Cardiac muscle cell (in vitro differentiated cells and primary cell): ENCODE measurements at regions not wholly inside any gene's neighbourhood (a gene's known extent, or its start where the extent isn't known, plus 50 kb on each side); places are given as distances from the start of the nearest gene placed in this dataset.

ENCODE experiments used
- DNase-seq, 2 donors: peaks; one replicate each; pipeline versions ENCODE4 v3.0.0 to v3.0.0-alpha.2; 2010 to 2017; ENCODE audit warnings: low read depth in 1 of 2, low spot score in 1 of 2
- H3K27ac ChIP-seq: fragments of 200-600 bp; sonication (generic); 2 replicates; pipeline ENCODE4 v1.5.1; 2016
- H3K27me3 ChIP-seq: fragments of 200-600 bp; sonication (generic); 2 replicates; pipeline ENCODE4 v1.6.0; 2016; ENCODE audit warnings: control low read depth
- H3K36me3 ChIP-seq: fragments of 200-600 bp; sonication (generic); 2 replicates; pipeline ENCODE4 v1.5.1; 2016; ENCODE audit warnings: control low read depth
- H3K4me1 ChIP-seq: fragments of 200-600 bp; sonication (generic); 2 replicates; pipeline ENCODE4 v1.8.1; 2017; ENCODE audit warnings: low read depth, mild to moderate bottlenecking, mixed run types
- H3K4me3 ChIP-seq: fragments of 200-600 bp; sonication (generic); 2 replicates; pipeline ENCODE4 v1.5.1; 2016; ENCODE audit warnings: mild to moderate bottlenecking
- H3K9me3 ChIP-seq: fragments of 200-600 bp; sonication (generic); 2 replicates; pipeline ENCODE4 v1.5.1; 2017; ENCODE audit warnings: low read depth, mild to moderate bottlenecking, control low read depth
- TF ChIP-seq, protein P1 (sequence below): IDR thresholded peaks from 2 replicates; pipeline ENCODE4 v1.5.1; 2012; ENCODE audit warnings: low read depth, mild to moderate bottlenecking, low read length

DNA sequence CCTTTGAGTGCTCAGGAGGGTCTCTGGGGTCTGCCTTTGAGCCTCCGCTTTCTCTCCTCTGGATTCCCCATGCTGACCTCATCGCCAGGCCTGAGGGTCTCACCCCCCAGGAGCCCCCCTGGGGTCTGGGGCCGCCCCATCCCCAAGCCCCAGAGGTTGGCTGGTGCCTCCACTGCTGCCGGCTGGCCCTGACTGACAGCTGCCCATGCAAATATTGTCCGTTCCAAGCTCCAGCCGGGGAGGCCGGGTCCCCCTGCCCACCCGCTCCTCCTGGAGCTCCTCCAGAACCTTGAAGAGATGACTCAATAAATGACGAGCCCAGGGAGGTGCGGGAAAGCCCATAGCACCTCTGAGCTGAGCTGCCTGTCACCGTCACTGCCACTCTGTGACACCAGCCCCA is 173.8 kb downstream of the RBFOX3 start:
- no peaks in the 10 kb centered on the region for H3K27me3 ChIP-seq
- H3K4me1 ChIP-seq, result no peaks in the 10 kb centered on the region
- TF ChIP-seq, protein P1, sequence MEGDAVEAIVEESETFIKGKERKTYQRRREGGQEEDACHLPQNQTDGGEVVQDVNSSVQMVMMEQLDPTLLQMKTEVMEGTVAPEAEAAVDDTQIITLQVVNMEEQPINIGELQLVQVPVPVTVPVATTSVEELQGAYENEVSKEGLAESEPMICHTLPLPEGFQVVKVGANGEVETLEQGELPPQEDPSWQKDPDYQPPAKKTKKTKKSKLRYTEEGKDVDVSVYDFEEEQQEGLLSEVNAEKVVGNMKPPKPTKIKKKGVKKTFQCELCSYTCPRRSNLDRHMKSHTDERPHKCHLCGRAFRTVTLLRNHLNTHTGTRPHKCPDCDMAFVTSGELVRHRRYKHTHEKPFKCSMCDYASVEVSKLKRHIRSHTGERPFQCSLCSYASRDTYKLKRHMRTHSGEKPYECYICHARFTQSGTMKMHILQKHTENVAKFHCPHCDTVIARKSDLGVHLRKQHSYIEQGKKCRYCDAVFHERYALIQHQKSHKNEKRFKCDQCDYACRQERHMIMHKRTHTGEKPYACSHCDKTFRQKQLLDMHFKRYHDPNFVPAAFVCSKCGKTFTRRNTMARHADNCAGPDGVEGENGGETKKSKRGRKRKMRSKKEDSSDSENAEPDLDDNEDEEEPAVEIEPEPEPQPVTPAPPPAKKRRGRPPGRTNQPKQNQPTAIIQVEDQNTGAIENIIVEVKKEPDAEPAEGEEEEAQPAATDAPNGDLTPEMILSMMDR, result no peak

DNA sequence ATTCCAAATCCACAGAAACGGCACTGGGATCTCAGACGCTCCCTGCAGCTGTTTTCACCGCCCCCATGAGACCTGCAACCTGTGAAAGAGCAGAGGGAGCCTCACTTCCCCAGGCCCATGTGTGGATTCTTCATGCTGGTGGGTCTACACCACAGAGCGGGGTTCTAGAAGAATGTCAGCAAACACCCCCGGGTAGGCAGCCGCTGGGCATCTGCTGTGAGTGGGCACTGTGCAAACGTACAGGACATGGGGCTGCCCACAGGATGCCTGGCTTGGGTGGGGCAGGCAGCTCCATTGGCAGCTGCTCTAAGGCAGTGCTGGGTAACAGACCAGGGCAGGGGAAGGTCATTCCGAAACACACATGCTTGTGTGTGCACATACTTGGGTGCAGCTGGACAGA is 174.9 kb downstream of the RBFOX3 start:
- no peaks in the 10 kb centered on the region for H3K4me1 ChIP-seq
- H3K27ac ChIP-seq, result no peak overlapping the region
- no peak for DNase-seq

More for the DNA sequence above, 173.8 kb downstream of the RBFOX3 start:
- Histone ChIP-seq H3K27ac (no peak overlapping the region), H3K36me3 (no peaks in the 10 kb centered on the region), H3K4me3 (no peak overlapping the region), H3K9me3 (no peaks in the 10 kb centered on the region)
- DNase-seq, result no peak

DNA sequence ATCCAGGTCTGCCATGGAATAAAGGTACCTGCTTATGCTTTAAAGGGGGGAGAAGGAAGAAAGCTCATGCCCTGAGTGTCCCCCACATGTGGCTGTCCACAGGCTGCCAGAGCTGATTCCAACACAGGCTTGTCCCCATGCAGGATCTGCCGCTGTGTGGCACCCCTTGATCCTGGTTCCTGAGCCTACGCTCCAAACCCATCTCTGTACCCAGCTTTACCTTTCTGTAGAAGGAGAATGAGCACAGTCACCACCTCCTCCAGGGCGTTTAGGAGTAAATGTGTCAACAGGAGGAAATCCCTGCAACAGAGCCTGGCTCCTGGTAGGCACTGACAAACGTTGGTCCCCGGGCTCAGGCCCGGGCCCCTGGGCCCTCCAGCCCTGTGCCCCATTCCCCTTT is 175.6 kb downstream of the RBFOX3 start:
- Histone ChIP-seq H3K36me3 (no peaks in the 10 kb centered on the region), H3K9me3 (no peaks in the 10 kb centered on the region), H3K4me3 (no peak overlapping the region), H3K27me3 (no peaks in the 10 kb centered on the region), H3K27ac (no peak overlapping the region), H3K4me1 (no peaks in the 10 kb centered on the region)
- TF ChIP-seq, protein P1, result no peak
- DNase-seq, result no peak

More for the DNA sequence above, 174.9 kb downstream of the RBFOX3 start:
- no peaks in the 10 kb centered on the region for H3K36me3 ChIP-seq
- TF ChIP-seq, protein P1, result no peak
- no peak overlapping the region for H3K4me3 ChIP-seq
- H3K27me3 ChIP-seq, result no peaks in the 10 kb centered on the region
- no peaks in the 10 kb centered on the region for H3K9me3 ChIP-seq

DNA sequence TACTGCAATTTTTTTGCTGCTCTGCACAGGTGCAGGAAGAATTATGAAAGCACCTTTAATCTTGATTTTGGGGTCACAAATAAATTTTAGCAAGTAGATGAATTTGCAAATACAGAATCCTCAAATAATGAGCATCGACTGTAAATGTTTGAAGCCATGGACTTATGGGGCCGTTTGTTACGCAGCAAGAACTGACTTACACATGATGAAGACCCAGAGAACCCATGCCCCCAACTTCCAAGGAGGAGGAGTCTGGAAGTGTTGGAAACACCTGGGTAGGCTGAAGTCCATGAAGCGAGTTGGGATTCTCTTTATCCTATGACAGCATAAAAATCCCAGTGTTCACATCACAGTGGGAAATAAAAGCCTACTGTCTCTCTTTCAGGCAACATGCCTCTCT is 176.6 kb downstream of the RBFOX3 start:
- Histone ChIP-seq H3K4me3 (no peak overlapping the region), H3K27ac (no peak overlapping the region), H3K27me3 (no peaks in the 10 kb centered on the region), H3K9me3 (no peaks in the 10 kb centered on the region), H3K36me3 (no peaks in the 10 kb centered on the region), H3K4me1 (no peaks in the 10 kb centered on the region)
- DNase-seq, result no peak
- TF ChIP-seq, protein P1, result no peak

DNA sequence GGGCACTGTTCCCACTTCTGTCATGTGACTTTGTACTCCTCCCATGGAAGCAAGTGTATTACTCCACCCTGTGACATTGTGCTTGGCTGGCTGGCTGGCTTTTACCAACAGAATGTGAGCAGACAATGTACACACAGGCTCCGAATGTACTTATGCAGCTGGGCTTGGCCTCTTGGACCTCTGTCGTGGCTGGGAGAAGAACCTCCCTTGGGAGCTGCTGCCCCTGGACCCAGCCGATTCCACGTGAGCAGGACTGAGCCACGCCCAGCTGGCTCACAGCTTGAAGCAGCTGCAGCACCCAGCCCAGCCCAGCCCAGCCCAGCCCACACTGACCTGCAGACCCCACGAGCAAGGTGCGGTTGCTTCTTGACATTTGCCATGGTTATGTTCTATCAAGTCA is 177.5 kb downstream of the RBFOX3 start:
- TF ChIP-seq, protein P1, result no peak
- no peak for DNase-seq
- H3K27ac ChIP-seq, result no peak overlapping the region
- H3K9me3 ChIP-seq, result no peaks in the 10 kb centered on the region
- no peaks in the 10 kb centered on the region for H3K4me1 ChIP-seq
- no peaks in the 10 kb centered on the region for H3K36me3 ChIP-seq
- no peak overlapping the region for H3K4me3 ChIP-seq
- no peaks in the 10 kb centered on the region for H3K27me3 ChIP-seq

DNA sequence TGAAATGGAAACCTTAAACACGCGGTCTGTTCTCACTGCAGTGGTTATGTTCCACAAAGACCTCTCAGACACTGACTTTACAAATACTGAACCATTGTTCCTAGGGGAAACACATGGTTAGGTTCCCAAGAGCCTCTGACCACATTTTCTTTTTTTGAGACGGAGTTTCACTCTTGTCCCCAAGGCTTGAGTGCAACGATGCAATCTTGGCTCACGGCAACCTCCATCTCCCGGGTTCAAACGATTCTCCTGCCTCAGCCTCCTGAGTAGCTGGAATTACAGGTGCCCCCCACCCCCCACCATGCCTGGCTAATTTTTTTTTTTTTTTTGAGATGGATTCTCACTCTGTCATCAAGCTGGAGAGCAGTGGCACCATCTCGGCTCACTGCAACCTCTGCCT is 179.7 kb downstream of the RBFOX3 start:
- H3K4me3 ChIP-seq, result no peak overlapping the region
- no peaks in the 10 kb centered on the region for H3K4me1 ChIP-seq
- TF ChIP-seq, protein P1, result no peak
- no peaks in the 10 kb centered on the region for H3K27me3 ChIP-seq
- H3K27ac ChIP-seq, result no peak overlapping the region
- no peak for DNase-seq
- no peaks in the 10 kb centered on the region for H3K9me3 ChIP-seq
- H3K36me3 ChIP-seq, result no peaks in the 10 kb centered on the region
